H9 (cell line): ENCODE measurements at regions not wholly inside any gene's neighbourhood (a gene's known extent, or its start where the extent isn't known, plus 50 kb on each side); places are given as distances from the start of the nearest gene placed in this dataset.

Experiments
- DNase-seq: peaks from one replicate; pipeline ENCODE4 v3.0.0-alpha.2; 2017
- H2AFZ ChIP-seq: one replicate; pipeline ENCODE4 v1.6.1; 2013; ENCODE audit warnings: mild to moderate bottlenecking, low read length, control low read depth, moderate library complexity
- H2AK5ac ChIP-seq: 2 replicates; pipeline ENCODE4 v1.6.1; 2013; ENCODE audit warnings: low read length, control low read depth, mixed read lengths; ENCODE audit not compliant: insufficient read length
- H2BK120ac ChIP-seq: one replicate; pipeline ENCODE4 v1.6.1; 2013; ENCODE audit warnings: low read depth, mild to moderate bottlenecking, low read length, control low read depth, inconsistent platforms; ENCODE audit not compliant: poor library complexity, severe bottlenecking
- H2BK12ac ChIP-seq: 2 replicates; pipeline ENCODE4 v1.6.1; 2013; ENCODE audit warnings: low read length, control low read depth, mixed read lengths, low read depth; ENCODE audit not compliant: insufficient read length
- H2BK15ac ChIP-seq: 2 replicates; pipeline ENCODE4 v1.6.1; 2013; ENCODE audit warnings: low read depth, low read length, control low read depth
- H2BK20ac ChIP-seq: one replicate; pipeline ENCODE4 v1.6.1; 2013; ENCODE audit warnings: low read depth, mild to moderate bottlenecking, low read length, control low read depth, inconsistent platforms; ENCODE audit not compliant: poor library complexity, severe bottlenecking
- H2BK5ac ChIP-seq: 2 replicates; pipeline ENCODE4 v1.6.1; 2013; ENCODE audit warnings: low read length, control low read depth, mixed read lengths; ENCODE audit not compliant: insufficient read length
- H3K14ac ChIP-seq: 2 replicates; pipeline ENCODE4 v1.6.1; 2013; ENCODE audit warnings: low read length, control low read depth; ENCODE audit not compliant: insufficient read depth
- H3K18ac ChIP-seq: 2 replicates; pipeline ENCODE4 v1.6.1; 2013; ENCODE audit warnings: low read depth, mild to moderate bottlenecking, mixed read lengths, low read length, control low read depth; ENCODE audit not compliant: insufficient read length
- H3K23ac ChIP-seq: 2 replicates; pipeline ENCODE4 v1.6.1; 2013; ENCODE audit warnings: low read length, control low read depth, mixed read lengths, low read depth; ENCODE audit not compliant: insufficient read length
- H3K23me2 ChIP-seq: 2 replicates; pipeline ENCODE4 v1.6.1; 2013; ENCODE audit warnings: low read depth, mild to moderate bottlenecking, mixed read lengths, low read length, control low read depth; ENCODE audit not compliant: insufficient read length, poor library complexity, severe bottlenecking
- H3K27ac ChIP-seq: 2 replicates; pipeline ENCODE4 v1.5.1; 2013; ENCODE audit warnings: low read length, control low read depth, mixed read lengths, low read depth; ENCODE audit not compliant: insufficient read length
- H3K27me3 ChIP-seq: 2 replicates; pipeline ENCODE4 v1.6.1; 2013; ENCODE audit warnings: low read length, control low read depth, inconsistent platforms; ENCODE audit not compliant: insufficient read depth
- H3K4ac ChIP-seq: 2 replicates; pipeline ENCODE4 v1.6.1; 2013; ENCODE audit warnings: low read depth, mild to moderate bottlenecking, control low read depth, inconsistent platforms, low read length, moderate library complexity
- H3K4me1 ChIP-seq: 2 replicates; pipeline ENCODE4 v1.6.1; 2013; ENCODE audit warnings: low read length, control low read depth, inconsistent platforms; ENCODE audit not compliant: insufficient read depth
- H3K4me2 ChIP-seq: 2 replicates; pipeline ENCODE4 v1.6.1; 2013; ENCODE audit warnings: low read length, control low read depth, mixed read lengths; ENCODE audit not compliant: insufficient read length, insufficient read depth
- H3K56ac ChIP-seq: 2 replicates; pipeline ENCODE4 v1.6.1; 2013; ENCODE audit warnings: low read depth, mild to moderate bottlenecking, mixed read lengths, low read length, control low read depth; ENCODE audit not compliant: insufficient read length
- H3K79me1 ChIP-seq: 2 replicates; pipeline ENCODE4 v1.6.1; 2013; ENCODE audit warnings: low read depth, mild to moderate bottlenecking, moderate library complexity, low read length, control low read depth, inconsistent platforms; ENCODE audit not compliant: insufficient read depth, poor library complexity, severe bottlenecking
- H3K79me2 ChIP-seq: 2 replicates; pipeline ENCODE4 v1.6.1; 2013; ENCODE audit warnings: low read length, control low read depth, inconsistent platforms; ENCODE audit not compliant: insufficient read depth
- H3K9ac ChIP-seq: 2 replicates; pipeline ENCODE4 v1.6.1; 2013; ENCODE audit warnings: low read length, control low read depth, mixed read lengths; ENCODE audit not compliant: insufficient read length; ENCODE audit errors: extremely low read depth
- H3K9me3 ChIP-seq: one replicate; pipeline ENCODE4 v1.6.1; 2013; ENCODE audit warnings: low read depth, low read length, inconsistent platforms; ENCODE audit not compliant: control insufficient read depth
- H3T11ph ChIP-seq: one replicate; pipeline ENCODE4 v1.6.1; 2013; ENCODE audit warnings: mild to moderate bottlenecking, low read length, control low read depth, inconsistent platforms
- H4K20me1 ChIP-seq: one replicate; pipeline ENCODE4 v1.6.1; 2013; ENCODE audit not compliant: control insufficient read depth, insufficient read length, insufficient read depth
- H4K5ac ChIP-seq: 2 replicates; pipeline ENCODE4 v1.6.1; 2013; ENCODE audit warnings: low read depth, mild to moderate bottlenecking, mixed read lengths, low read length, control low read depth; ENCODE audit not compliant: insufficient read length
- H4K8ac ChIP-seq: replicated peaks from 2 replicates; pipeline ENCODE4 v1.6.1; 2013; ENCODE audit warnings: low read length, control low read depth, mixed read lengths, low read depth; ENCODE audit not compliant: insufficient read length
- H4K91ac ChIP-seq: 2 replicates; pipeline ENCODE4 v1.6.1; 2013; ENCODE audit warnings: low read depth, mild to moderate bottlenecking, moderate library complexity, mixed read lengths, low read length, control low read depth; ENCODE audit not compliant: insufficient read length
- H3K27ac Mint-ChIP-seq, 3 experiments: 2 replicates in 2 of 3; 3 replicates in 1 of 3; pipeline ENCODE4 v1.8.0; 2020 to 2021; ENCODE audit warnings: mixed read lengths in 3 of 3, mild to moderate bottlenecking in 1 of 3, moderate library complexity in 1 of 3
- H3K27me3 Mint-ChIP-seq: 2 replicates; pipeline ENCODE4 v1.8.0; 2021; ENCODE audit warnings: low read depth, mild to moderate bottlenecking, moderate library complexity, mixed read lengths
- H3K36me3 Mint-ChIP-seq, 3 experiments: 2 replicates in 2 of 3; 3 replicates in 1 of 3; pipeline ENCODE4 v1.8.0; 2020 to 2021; ENCODE audit warnings: low read depth in 3 of 3, mixed read lengths in 3 of 3; ENCODE audit not compliant: insufficient read depth in 1 of 3
- H3K4me1 Mint-ChIP-seq, 2 experiments: 2 replicates each; pipeline ENCODE4 v1.8.0; 2020; ENCODE audit warnings: mixed read lengths in 2 of 2
- H3K4me3 Mint-ChIP-seq, 2 experiments: 2 replicates in 1 of 2; 3 replicates in 1 of 2; pipeline ENCODE4 v1.8.0; 2020 to 2021; ENCODE audit warnings: mild to moderate bottlenecking in 2 of 2, mixed read lengths in 2 of 2, moderate library complexity in 1 of 2
- H3K9me3 Mint-ChIP-seq, 2 experiments: 2 replicates in 1 of 2; 3 replicates in 1 of 2; pipeline ENCODE4 v1.8.0; 2020; ENCODE audit warnings: mild to moderate bottlenecking in 2 of 2, mixed read lengths in 2 of 2, moderate library complexity in 1 of 2
- WGBS: extraction: QIAGEN DNeasy Blood & Tissue Kit; methylation state at CpG from one replicate; pipeline ENCODE4 v1.1.7; 2013; ENCODE audit warnings: missing lambda C conversion rate, low lambda C conversion rate, mixed read lengths; ENCODE audit not compliant: insufficient read length; ENCODE audit errors: extremely low coverage; 5-methylcytosine and 5-hydroxymethylcytosine counted together
- TF ChIP-seq, protein P1 (sequence below): fragments of 200-600 bp; sonication (generic); conservative IDR thresholded peaks from 3 replicates; pipeline ENCODE4 v1.8.0; 2021; ENCODE audit warnings: antibody characterized with exemption, mild to moderate bottlenecking

DNA sequence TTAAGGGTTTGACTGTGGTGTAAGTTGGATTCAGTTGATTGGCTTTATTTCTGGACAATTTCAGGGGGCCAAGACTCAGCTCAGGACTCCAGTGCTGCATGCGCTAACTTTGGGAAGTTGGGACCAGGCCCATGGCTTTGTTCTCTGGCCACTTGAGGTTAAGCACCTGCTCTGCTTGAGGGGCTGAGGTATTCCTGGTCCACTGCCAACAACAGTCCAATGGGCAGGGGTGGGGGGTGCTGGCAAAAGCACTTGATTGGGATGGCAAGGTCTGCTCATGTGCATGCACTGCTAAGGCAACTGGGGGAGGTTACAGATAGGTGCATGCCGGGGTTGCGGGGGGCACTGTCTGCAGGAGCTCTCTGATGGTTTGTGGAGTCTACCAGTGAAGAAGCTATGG, 52.6 kb upstream of the ASB17 start:
- Mint-ChIP-seq H3K36me3 (peaks cover 0 to 8% (median 2%) of the 10 kb centered on the region in 3 experiments; a peak in 5 of 7 replicates), H3K4me3 (no peak overlapping the region), H3K9me3 (peaks cover 8 to 13% of the 10 kb centered on the region in 2 experiments), H3K4me1 (no peaks in the 10 kb centered on the region), H3K27me3 (no peaks in the 10 kb centered on the region), H3K27ac (no peak overlapping the region)
- Histone ChIP-seq H3K27me3 (no peaks in the 10 kb centered on the region), H2BK5ac (no peak overlapping the region), H2BK20ac (no peak overlapping the region), H3K27ac (no peak overlapping the region), H2BK12ac (no peak overlapping the region), H4K5ac (no peak overlapping the region), H4K20me1 (no peaks in the 10 kb centered on the region), H2BK120ac (no peak overlapping the region), H3T11ph (no peak overlapping the region), H2AFZ (no peak overlapping the region), H3K56ac (no peak overlapping the region), H3K9me3 (no peaks in the 10 kb centered on the region), H3K79me2 (no peaks in the 10 kb centered on the region), H2AK5ac (no peak overlapping the region), H4K91ac (no peak overlapping the region), H3K4ac (no peak overlapping the region), H3K4me1 (no peaks in the 10 kb centered on the region), H3K18ac (no peak overlapping the region), H3K4me2 (no peak overlapping the region), H2BK15ac (no peak overlapping the region), H3K79me1 (no peaks in the 10 kb centered on the region), H3K23ac (no peak overlapping the region), H3K9ac (no peak overlapping the region), H4K8ac (no peak overlapping the region), H3K23me2 (no peaks in the 10 kb centered on the region), H3K14ac (no peak overlapping the region)
- TF ChIP-seq, protein P1, sequence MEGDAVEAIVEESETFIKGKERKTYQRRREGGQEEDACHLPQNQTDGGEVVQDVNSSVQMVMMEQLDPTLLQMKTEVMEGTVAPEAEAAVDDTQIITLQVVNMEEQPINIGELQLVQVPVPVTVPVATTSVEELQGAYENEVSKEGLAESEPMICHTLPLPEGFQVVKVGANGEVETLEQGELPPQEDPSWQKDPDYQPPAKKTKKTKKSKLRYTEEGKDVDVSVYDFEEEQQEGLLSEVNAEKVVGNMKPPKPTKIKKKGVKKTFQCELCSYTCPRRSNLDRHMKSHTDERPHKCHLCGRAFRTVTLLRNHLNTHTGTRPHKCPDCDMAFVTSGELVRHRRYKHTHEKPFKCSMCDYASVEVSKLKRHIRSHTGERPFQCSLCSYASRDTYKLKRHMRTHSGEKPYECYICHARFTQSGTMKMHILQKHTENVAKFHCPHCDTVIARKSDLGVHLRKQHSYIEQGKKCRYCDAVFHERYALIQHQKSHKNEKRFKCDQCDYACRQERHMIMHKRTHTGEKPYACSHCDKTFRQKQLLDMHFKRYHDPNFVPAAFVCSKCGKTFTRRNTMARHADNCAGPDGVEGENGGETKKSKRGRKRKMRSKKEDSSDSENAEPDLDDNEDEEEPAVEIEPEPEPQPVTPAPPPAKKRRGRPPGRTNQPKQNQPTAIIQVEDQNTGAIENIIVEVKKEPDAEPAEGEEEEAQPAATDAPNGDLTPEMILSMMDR, result no peak
- no CpG with 5 or more reads among the region's 3 CpGs for WGBS
- no peak for DNase-seq
